GM23338 (cell line): ENCODE measurements at regions not wholly inside any gene's neighbourhood (a gene's known extent, or its start where the extent isn't known, plus 50 kb on each side); places are given as distances from the start of the nearest gene placed in this dataset.

Experiments used
- ATAC-seq: fragments of 200-7000 bp; cut with Tn5 transposase; 3 replicates; pipeline ENCODE4 v1.9.1; 2020
- DNase-seq: peaks from one replicate; pipeline ENCODE4 v3.0.0-alpha.2; 2015; ENCODE audit warnings: low spot score
- H2AFZ ChIP-seq: fragments of 200-600 bp; sonication (generic); 2 replicates; pipeline ENCODE4 v1.8.0; 2016; ENCODE audit warnings: antibody characterized with exemption, mild to moderate bottlenecking, moderate library complexity
- H3F3A ChIP-seq: fragments of 200-600 bp; sonication (generic); replicated peaks from 2 replicates; pipeline ENCODE4 v1.8.0; 2017; ENCODE audit warnings: antibody characterized with exemption, mixed run types, low read depth
- H3K27ac ChIP-seq: fragments of 200-600 bp; sonication (generic); 2 replicates; pipeline ENCODE4 v1.6.1; 2016; ENCODE audit warnings: low read depth
- H3K27me3 ChIP-seq: fragments of 200-600 bp; sonication (generic); 2 replicates; pipeline ENCODE4 v1.8.0; 2016; ENCODE audit warnings: mild to moderate bottlenecking, mixed run types, moderate library complexity; ENCODE audit not compliant: insufficient read depth
- H3K36me3 ChIP-seq: fragments of 200-600 bp; sonication (generic); 2 replicates; pipeline ENCODE4 v1.8.0; 2016; ENCODE audit warnings: mild to moderate bottlenecking; ENCODE audit not compliant: insufficient read depth
- H3K4me1 ChIP-seq: fragments of 200-600 bp; sonication (generic); 2 replicates; pipeline ENCODE4 v1.8.0; 2016; ENCODE audit warnings: mild to moderate bottlenecking, moderate library complexity; ENCODE audit not compliant: insufficient read depth
- H3K4me2 ChIP-seq: fragments of 200-600 bp; sonication (generic); 2 replicates; pipeline ENCODE4 v1.7.1; 2017; ENCODE audit warnings: mixed run types
- H3K4me3 ChIP-seq: fragments of 200-600 bp; sonication (generic); 2 replicates; pipeline ENCODE4 v1.6.1; 2016; ENCODE audit warnings: mixed run types
- H3K79me2 ChIP-seq: fragments of 200-600 bp; sonication (generic); replicated peaks from 2 replicates; pipeline ENCODE4 v1.8.0; 2017; ENCODE audit warnings: mild to moderate bottlenecking; ENCODE audit not compliant: insufficient read depth
- H3K9me2 ChIP-seq: fragments of 200-600 bp; sonication (generic); 2 replicates; pipeline ENCODE4 v1.8.0; 2017; ENCODE audit not compliant: insufficient read depth
- H4K20me1 ChIP-seq: fragments of 200-600 bp; sonication (generic); replicated peaks from 2 replicates; pipeline ENCODE4 v1.8.0; 2017; ENCODE audit warnings: mild to moderate bottlenecking; ENCODE audit not compliant: insufficient read depth
- H3K27ac Mint-ChIP-seq: 2 replicates; pipeline ENCODE4 v1.8.0; 2020; ENCODE audit warnings: inconsistent platforms, mild to moderate bottlenecking, moderate library complexity, mixed read lengths
- H3K27me3 Mint-ChIP-seq: 3 replicates; pipeline ENCODE4 v1.8.0; 2022; ENCODE audit warnings: low read depth, mild to moderate bottlenecking, moderate library complexity, mixed read lengths, inconsistent platforms; ENCODE audit not compliant: insufficient read depth, poor library complexity
- H3K36me3 Mint-ChIP-seq: 3 replicates; pipeline ENCODE4 v1.8.0; 2021; ENCODE audit warnings: low read depth, mild to moderate bottlenecking, inconsistent platforms, moderate library complexity, mixed read lengths
- H3K4me1 Mint-ChIP-seq: 3 replicates; pipeline ENCODE4 v1.8.0; 2020; ENCODE audit warnings: mild to moderate bottlenecking, inconsistent platforms, mixed read lengths
- H3K4me3 Mint-ChIP-seq: 3 replicates; pipeline ENCODE4 v1.8.0; 2021; ENCODE audit warnings: moderate library complexity, mild to moderate bottlenecking, inconsistent platforms, mixed read lengths
- H3K9me3 Mint-ChIP-seq: 3 replicates; pipeline ENCODE4 v1.8.0; 2020; ENCODE audit warnings: moderate library complexity, mild to moderate bottlenecking, inconsistent platforms, mixed read lengths
- CREB1 ChIP-seq: fragments of 250-450 bp; sonication (Bioruptor Pico); IDR thresholded peaks from 2 replicates; pipeline ENCODE4 v1.5.0; 2020; ENCODE audit warnings: low read depth, mild to moderate bottlenecking, moderate library complexity
- CTCF ChIP-seq, 2 experiments: fragments of 200-600 bp in 1 of 2; sonication (generic) in 1 of 2; conservative IDR thresholded peaks; 2 replicates each; pipeline versions ENCODE4 v1.5.1 to v1.6.1; 2016 to 2017; ENCODE audit warnings: antibody characterized with exemption in 2 of 2, low read depth in 2 of 2, mild to moderate bottlenecking in 2 of 2, moderate library complexity in 1 of 2
- ETS1 ChIP-seq: IDR thresholded peaks from 2 replicates; pipeline ENCODE4 v1.6.1; 2016; ENCODE audit warnings: antibody characterized with exemption
- EZH2 ChIP-seq: fragments of 200-600 bp; sonication (generic); IDR thresholded peaks from one replicate; pipeline ENCODE4 v1.8.0; 2017; ENCODE audit warnings: antibody characterized with exemption, mild to moderate bottlenecking, low read depth; ENCODE audit not compliant: unreplicated experiment
- EZH2phosphoT487 ChIP-seq: fragments of 200-600 bp; sonication (generic); IDR thresholded peaks from one replicate; pipeline ENCODE4 v1.8.1; 2018; ENCODE audit warnings: antibody characterized with exemption; ENCODE audit not compliant: unreplicated experiment
- REST ChIP-seq: IDR thresholded peaks from one replicate; pipeline ENCODE4 v1.6.1; 2018; ENCODE audit warnings: antibody characterized with exemption; ENCODE audit not compliant: unreplicated experiment
- STAT1 ChIP-seq: IDR thresholded peaks from one replicate; pipeline ENCODE4 v1.6.1; 2016; ENCODE audit warnings: antibody characterized with exemption; ENCODE audit not compliant: unreplicated experiment
- ZNF114 ChIP-seq: fragments of 250-450 bp; sonication (Bioruptor Pico); IDR thresholded peaks from 2 replicates; pipeline ENCODE4 v1.5.0; 2020; ENCODE audit warnings: mild to moderate bottlenecking, moderate library complexity
- ZNF331 ChIP-seq: fragments of 250-450 bp; sonication (Bioruptor Pico); IDR thresholded peaks from 2 replicates; pipeline ENCODE4 v1.5.0; 2020; ENCODE audit warnings: low read depth, mild to moderate bottlenecking, moderate library complexity

GRCh38 chr6:92752114-92752513 lies 667.2 kb downstream of the EPHA7 start:
- TF ChIP-seq REST, result no peak
- no peak for TF ChIP-seq CTCF (conservative IDR thresholded peaks at IDR 0.05; ENCODE audit: low read depth in 2 of 2)
- TF ChIP-seq EZH2, result no peak
- TF ChIP-seq STAT1, result no peak
- no peak for TF ChIP-seq ZNF114 (CRISPR knock-in tag)
- TF ChIP-seq ETS1, result no peak
- TF ChIP-seq ZNF331 (CRISPR knock-in tag), result no peak
- TF ChIP-seq CREB1, result no peak
- TF ChIP-seq EZH2phosphoT487, result no peak

GRCh38 chr6:92748131-92748530 lies 671.2 kb downstream of the EPHA7 start:
- H3K27me3 Mint-ChIP-seq, result no peaks in the 10 kb centered on the region
- TF ChIP-seq REST, result no peak
- no peak for TF ChIP-seq ETS1

More at GRCh38 chr6:92752114-92752513, 667.2 kb downstream of the EPHA7 start:
- H3K27ac ChIP-seq, result no peak overlapping the region
- no peak overlapping the region for H2AFZ ChIP-seq
- H3K4me2 ChIP-seq, result no peak overlapping the region
- no peaks in the 10 kb centered on the region for H3K27me3 ChIP-seq
- H4K20me1 ChIP-seq, result no peaks in the 10 kb centered on the region
- peaks cover 5% of the 10 kb centered on the region; the same call in 1 of the 2 replicates for H3K4me1 ChIP-seq
- no peak for DNase-seq
- H3K9me3 Mint-ChIP-seq, result peaks cover 6% of the 10 kb centered on the region; the same call in 2 of the 3 replicates
- H3K36me3 ChIP-seq, result no peaks in the 10 kb centered on the region
- H3K27me3 Mint-ChIP-seq, result no peaks in the 10 kb centered on the region
- no peaks in the 10 kb centered on the region for H3K79me2 ChIP-seq
- ATAC-seq, result no peak
- no peak overlapping the region for H3K4me3 Mint-ChIP-seq
- H3K4me3 ChIP-seq, result no peak overlapping the region
- no peak overlapping the region for H3K27ac Mint-ChIP-seq
- H3K4me1 Mint-ChIP-seq, result peaks cover 3% of the 10 kb centered on the region; the same call in 1 of the 3 replicates
- H3K36me3 Mint-ChIP-seq, result peaks cover 4% of the 10 kb centered on the region; the same call in 1 of the 3 replicates
- no peaks in the 10 kb centered on the region for H3F3A ChIP-seq
- H3K9me2 ChIP-seq, result no peaks in the 10 kb centered on the region

More at GRCh38 chr6:92748131-92748530, 671.2 kb downstream of the EPHA7 start:
- Histone ChIP-seq H3K27me3 (no peaks in the 10 kb centered on the region), H3K9me2 (no peaks in the 10 kb centered on the region), H3K36me3 (no peaks in the 10 kb centered on the region), H3K4me1 (no peaks in the 10 kb centered on the region), H3K4me2 (no peak overlapping the region), H2AFZ (no peak overlapping the region), H3K4me3 (no peak overlapping the region), H3K27ac (no peak overlapping the region), H4K20me1 (no peaks in the 10 kb centered on the region), H3F3A (no peaks in the 10 kb centered on the region), H3K79me2 (no peaks in the 10 kb centered on the region)
- no peak overlapping the region for H3K4me3 Mint-ChIP-seq
- no peak for DNase-seq
- H3K4me1 Mint-ChIP-seq, result no peaks in the 10 kb centered on the region
- peaks cover 4% of the 10 kb centered on the region; the same call in 1 of the 3 replicates for H3K36me3 Mint-ChIP-seq
- no peak for ATAC-seq
- no peak overlapping the region for H3K27ac Mint-ChIP-seq
- peaks cover 6% of the 10 kb centered on the region; the same call in 1 of the 3 replicates for H3K9me3 Mint-ChIP-seq
